Adrenal gland (tissue), 5 donors: ENCODE measurements at regions not wholly inside any gene's neighbourhood (a gene's known extent, or its start where the extent isn't known, plus 50 kb on each side); places are given as distances from the start of the nearest gene placed in this dataset.

ENCODE experiments used
- CTCF ChIP-seq, 6 experiments: fragments of 450-650 bp in 4 of 6; fragments of 200-600 bp in 2 of 6; sonication (generic) in 1 of 6; IDR thresholded peaks; 1 replicate in 5 of 6; 2 replicates in 1 of 6; pipeline versions ENCODE4 v1.5.1 to v1.8.0; 2016 to 2021; ENCODE audit warnings: antibody characterized with exemption in 6 of 6, mild to moderate bottlenecking in 2 of 6, moderate library complexity in 1 of 6
- POLR2A ChIP-seq, 2 donors: fragments of 450-650 bp; IDR thresholded peaks; one replicate each; pipeline ENCODE4 v1.6.1; 2017; ENCODE audit warnings: antibody characterized with exemption in 2 of 2, mild to moderate bottlenecking in 2 of 2, moderate library complexity in 1 of 2
- donor health status: DM: no; HTN: no; CAD: no.

- TF ChIP-seq CTCF (IDR thresholded peaks at IDR 0.05) (no peak), POLR2A (IDR thresholded peaks at IDR 0.05) (no peak)
These were observed 499.6 kb upstream of the MPDZ start for GRCh38 chr9:13779106-13779505.
